Stimulated activated CD4-positive, alpha-beta T cell treated with anti-CD3 and anti-CD28 coated beads, Interleukin-15, amount 100 ng/mL, for 48 hours (primary cell): ENCODE measurements at regions not wholly inside any gene's neighbourhood (a gene's known extent, or its start where the extent isn't known, plus 50 kb on each side); places are given as distances from the start of the nearest gene placed in this dataset.
"Not testable (repeated sequence)": the region's sequence is repeated elsewhere in the genome, so short reads cannot be mapped to it uniquely, and the experiment has no call there.

Experiments used
- DNase-seq, 2 donors: peaks; one replicate each; pipeline ENCODE4 v3.0.0-alpha.2; 2020; ENCODE audit warnings: low read depth in 2 of 2

DNA sequence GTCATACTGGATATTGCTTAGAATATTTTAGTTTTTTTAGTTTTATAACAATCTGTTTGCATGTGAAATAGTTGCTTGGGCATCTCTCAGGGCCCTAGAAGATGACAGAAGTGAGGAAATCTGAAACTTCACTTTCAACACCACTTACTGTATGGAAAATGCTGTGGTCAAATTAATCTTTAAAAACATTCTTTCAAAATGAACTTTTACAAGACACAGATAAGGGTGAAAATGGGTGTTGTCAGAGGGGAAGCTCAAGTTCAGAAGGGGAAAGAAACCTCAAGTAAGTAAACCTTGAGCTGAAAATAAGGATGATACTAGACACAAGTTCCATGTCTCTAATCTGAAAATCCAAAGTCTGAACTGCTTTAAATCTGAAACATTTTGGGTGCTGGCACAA, 1840.1 kb upstream of the RAG2 start:
- no peak for DNase-seq

DNA sequence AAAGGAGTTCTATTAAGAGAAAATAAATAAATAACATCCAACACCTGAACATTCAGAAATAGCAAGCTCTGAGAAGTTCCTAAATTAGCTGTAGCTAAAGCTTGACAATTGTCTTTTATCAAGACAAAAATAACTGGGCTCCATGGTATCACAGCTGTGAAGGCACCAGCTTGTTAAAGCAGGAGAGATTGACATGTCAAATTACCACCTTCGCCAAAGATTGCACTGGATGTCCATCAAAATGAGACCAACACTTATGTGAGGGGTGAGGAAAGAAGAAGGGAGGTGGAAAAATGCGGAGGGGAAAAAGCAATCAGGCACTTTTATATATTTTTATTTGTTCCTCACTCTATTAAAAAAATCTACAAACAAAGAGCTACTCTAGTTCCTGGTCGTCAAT, 1827.5 kb upstream of the RAG2 start:
- DNase-seq: no peak

- no peak for DNase-seq
Measured at GRCh38 chr11:38423042-38423441, 1825.0 kb upstream of the RAG2 start.

DNA sequence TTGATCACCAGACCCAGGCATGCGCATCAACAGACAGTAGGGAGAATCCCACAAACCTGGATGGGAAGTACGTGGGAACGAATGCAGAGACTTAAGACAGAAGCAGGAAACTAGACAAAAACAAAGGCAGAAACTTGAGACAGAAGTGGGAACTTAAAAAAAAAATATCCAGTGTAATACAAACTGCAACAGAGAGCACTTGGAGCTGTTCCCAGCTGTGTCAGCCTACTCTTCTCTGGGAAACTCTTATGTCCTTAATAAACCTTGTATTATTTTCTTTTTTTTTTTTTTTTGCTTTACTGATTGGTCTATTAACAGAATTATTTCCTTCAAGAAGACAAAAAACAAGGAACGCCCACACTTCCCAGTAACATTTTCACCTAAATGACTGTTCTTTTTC, 1818.1 kb upstream of the RAG2 start:
- no peak for DNase-seq

DNA sequence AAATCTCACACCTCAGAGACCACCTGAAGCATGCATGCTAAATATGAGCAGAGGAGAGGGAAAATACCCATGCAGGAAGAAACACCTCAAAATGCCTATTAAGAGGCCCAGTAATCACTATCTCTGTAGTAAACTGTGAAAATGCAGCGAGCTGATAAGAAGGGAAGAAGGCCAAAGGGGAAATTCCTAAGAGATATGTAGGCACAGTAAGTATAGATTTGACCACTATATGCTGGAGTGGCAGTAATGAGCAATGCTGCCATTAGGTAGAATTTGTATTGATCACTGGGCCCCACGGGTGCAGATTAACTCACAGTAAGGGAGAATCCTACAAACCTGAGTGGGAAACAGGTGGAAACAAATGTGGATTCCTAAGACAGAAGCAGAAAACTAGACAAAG, 1813.1 kb upstream of the RAG2 start:
- no peak for DNase-seq

GRCh38 chr11:38402063-38402462, 1804.0 kb upstream of the RAG2 start:
- DNase-seq: no peak

DNA sequence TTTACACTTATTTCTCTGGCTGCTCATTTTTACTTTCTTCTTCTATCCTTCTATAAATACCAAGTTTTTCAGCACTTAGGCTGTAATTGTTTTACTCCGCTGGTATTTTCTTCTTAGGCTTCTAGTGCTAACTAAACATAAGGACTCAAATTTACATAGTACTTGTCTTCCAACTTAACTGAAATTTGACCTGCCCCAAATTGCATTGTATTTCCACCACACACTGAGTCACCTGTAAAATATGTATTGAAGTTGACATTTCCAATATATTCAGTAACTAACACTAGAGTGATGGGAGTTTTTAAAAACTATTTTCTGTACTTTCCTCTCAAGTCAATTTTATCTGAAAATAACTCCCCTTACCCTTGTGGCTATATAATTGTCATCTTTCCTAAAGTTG, 1794.1 kb upstream of the RAG2 start:
- DNase-seq: no peak

- DNase-seq: no peak
Measured at GRCh38 chr11:38384568-38384967, 1786.5 kb upstream of the RAG2 start.

GRCh38 chr11:38365274-38365673, 1767.2 kb upstream of the RAG2 start:
- no peak for DNase-seq

DNA sequence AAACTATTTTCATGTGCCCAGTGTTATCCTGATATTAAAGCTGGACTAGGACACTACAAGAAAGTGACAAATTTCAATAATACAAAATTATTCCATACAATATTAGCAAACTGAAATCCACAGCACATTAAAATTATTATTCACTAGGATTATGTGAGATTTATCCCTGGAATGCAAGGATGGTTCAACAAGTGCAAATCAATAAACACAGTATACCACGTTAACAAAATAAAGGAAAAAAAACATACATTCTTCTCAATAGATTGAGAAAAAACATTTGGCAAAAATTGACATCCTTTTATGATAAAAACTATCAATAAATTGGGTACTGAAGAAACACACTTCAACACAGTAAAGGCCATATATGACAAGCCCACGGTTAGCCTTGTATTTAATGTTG, 1758.2 kb upstream of the RAG2 start:
- no peak for DNase-seq

- DNase-seq: no peak
Measured at GRCh38 chr11:38345286-38345685, 1747.2 kb upstream of the RAG2 start.

DNA sequence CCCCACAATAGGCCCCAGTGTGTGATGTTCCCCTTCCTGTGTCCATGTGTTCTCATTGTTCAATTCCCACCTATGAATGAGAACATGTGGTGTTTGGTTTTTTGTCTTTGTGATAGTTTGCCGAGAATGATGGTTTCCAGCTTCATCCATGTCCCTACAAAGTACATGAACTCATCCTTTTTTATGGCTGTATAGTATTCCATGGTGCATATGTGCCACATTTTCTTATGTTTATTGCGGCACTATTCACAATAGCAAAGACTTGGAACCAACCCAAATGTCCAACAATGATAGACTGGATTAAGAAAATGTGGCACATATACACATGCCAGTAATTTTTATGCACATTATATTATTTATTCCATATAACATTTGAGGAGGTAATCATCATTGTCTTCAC, 1743.6 kb upstream of the RAG2 start:
- not testable (repeated sequence) for DNase-seq

GRCh38 chr11:38339835-38340440, 1741.9 kb upstream of the RAG2 start:
- no peak for DNase-seq

- not testable (repeated sequence) for DNase-seq
Measured at GRCh38 chr11:38338022-38338421, 1740.0 kb upstream of the RAG2 start.

- no peak for DNase-seq
Measured at GRCh38 chr11:38332046-38332445, 1734.0 kb upstream of the RAG2 start.

- DNase-seq: no peak
Measured at GRCh38 chr11:38330578-38330977, 1732.5 kb upstream of the RAG2 start.

DNA sequence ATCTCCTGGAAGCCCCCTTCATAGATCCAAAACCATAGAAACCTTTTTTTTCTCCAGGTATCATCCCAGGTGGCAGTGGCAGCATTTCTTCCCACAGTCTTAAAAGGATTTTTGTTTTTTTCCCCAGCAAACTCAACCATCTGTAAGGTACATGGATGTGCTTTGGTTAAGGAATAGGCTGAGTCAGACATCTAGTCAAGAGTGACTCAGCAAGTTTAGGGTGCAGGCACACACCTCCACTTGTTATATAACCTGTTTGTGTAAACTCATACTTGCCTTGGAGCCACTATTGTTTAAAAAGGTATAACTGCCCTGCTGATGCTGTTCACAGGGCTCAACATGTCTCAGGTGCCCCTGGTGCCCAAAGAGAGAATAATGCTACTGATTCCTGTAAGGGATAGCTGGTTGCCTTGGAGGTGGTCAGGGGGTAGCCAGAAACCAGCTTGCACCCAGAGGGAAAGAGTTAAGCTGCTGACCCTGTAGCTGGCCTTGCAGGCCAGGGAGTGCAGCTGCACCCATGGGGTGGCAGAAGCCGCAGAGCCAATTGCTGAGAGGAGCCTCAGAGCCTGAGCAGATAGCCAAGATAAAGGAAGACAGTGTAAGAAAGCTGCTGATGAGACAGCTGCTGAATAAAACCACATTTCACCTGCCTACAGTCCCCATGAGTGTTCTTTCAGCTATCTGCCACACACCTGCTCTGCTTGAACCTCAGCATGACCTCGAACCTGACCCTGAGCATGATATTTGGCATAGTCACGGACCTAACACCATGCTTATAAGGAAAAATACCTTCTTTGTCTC, 1726.1 kb upstream of the RAG2 start:
- DNase-seq: no peak

DNA sequence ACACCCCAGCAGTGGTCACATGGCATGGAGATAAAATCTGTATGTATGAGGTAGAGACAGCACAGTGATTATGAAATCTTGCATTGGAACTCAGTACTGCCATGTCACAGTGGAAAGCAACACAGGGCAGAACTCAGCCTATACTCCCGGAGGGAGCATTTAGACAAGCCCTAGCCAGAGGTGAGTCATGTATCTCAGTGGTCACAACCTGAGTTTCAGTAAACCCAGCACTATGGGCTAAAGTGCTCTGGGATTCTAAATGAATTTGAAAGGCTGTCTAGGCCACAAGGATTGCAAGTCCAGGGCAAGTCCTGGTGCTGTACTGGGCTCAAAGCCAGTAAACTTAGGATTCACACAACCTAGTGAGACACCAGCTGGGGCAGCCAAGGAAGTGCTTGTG, 1717.1 kb upstream of the RAG2 start:
- DNase-seq: no peak

- DNase-seq: no peak
Measured at GRCh38 chr11:38307455-38307854, 1709.4 kb upstream of the RAG2 start.

DNA sequence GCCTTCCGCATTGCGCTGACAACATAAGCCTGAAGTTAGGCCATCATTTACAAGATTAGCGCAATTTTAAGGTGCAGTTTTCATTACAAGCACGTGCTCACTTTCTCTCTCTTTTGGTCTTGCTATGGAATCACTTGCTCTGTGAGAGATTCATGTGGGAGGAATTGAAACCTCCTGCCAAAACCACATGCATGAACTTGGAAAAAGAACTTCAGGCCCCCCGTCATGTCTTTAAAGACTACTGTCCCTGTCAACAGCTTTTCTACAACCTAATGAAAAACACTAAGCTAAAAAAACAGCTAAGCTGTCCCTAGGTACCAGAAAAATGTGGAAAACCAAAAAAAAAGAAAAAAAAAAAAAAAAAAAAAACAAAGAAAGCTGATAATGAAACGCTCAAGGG, 1707.6 kb upstream of the RAG2 start:
- no peak for DNase-seq

GRCh38 chr11:38304926-38305325, 1706.9 kb upstream of the RAG2 start:
- DNase-seq: no peak

GRCh38 chr11:38302564-38302963, 1704.5 kb upstream of the RAG2 start:
- no peak for DNase-seq

DNA sequence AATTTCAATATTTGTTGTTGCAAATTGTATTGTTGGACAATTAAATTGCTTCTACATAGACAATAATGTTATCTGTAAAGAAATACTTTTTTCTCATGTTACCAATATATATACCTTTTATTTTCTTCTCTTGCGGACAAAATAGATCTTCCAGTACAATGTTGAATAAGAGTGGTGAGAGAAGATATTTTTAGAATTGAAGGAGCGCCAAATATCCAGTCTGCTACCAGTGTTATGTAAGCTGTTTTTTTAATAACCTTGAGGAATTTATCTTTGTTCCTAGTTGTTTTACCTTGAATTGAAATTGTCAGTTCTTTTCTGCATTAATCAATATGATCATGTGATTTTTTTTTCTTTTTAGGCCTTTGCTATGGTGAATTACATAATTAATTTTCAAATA, 1702.5 kb upstream of the RAG2 start:
- DNase-seq: no peak
